Anterior cingulate cortex (tissue), 58 donors: ENCODE measurements at regions not wholly inside any gene's neighbourhood (a gene's known extent, or its start where the extent isn't known, plus 50 kb on each side); places are given as distances from the start of the nearest gene placed in this dataset.
"Not testable (repeated sequence)": the region's sequence is repeated elsewhere in the genome, so short reads cannot be mapped to it uniquely, and the experiment has no call there.

Experiments
- DNase-seq, 58 donors: peaks; one replicate each; lab custom pipeline; 2025; lab: John Stamatoyannopoulos, UW

- DNase-seq, result no peak
These were observed 1387.8 kb downstream of the OTOL1 start for GRCh38 chr3:162884373-162884772.

GRCh38 chr3:162892921-162893793 lies 1396.5 kb downstream of the OTOL1 start:
- no peak for DNase-seq

DNA sequence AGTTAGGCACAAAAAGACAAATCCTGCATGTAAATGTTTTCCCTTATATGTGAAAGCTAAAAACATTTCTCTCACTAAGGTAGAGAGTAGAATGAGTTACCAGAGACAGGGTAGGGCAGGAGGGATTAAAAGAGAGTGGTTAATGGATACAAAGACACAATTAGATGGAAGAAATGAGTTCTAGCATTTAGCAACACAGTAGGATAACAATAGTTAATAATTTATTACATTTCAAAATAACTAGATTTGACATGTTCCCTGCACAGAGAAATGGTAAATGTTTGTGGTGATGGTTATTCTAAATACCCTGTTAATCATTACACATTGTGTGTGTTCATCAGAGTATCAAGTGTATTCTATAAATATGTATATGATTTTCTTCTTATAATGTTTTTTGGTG lies 1400.7 kb downstream of the OTOL1 start:
- no peak for DNase-seq

DNA sequence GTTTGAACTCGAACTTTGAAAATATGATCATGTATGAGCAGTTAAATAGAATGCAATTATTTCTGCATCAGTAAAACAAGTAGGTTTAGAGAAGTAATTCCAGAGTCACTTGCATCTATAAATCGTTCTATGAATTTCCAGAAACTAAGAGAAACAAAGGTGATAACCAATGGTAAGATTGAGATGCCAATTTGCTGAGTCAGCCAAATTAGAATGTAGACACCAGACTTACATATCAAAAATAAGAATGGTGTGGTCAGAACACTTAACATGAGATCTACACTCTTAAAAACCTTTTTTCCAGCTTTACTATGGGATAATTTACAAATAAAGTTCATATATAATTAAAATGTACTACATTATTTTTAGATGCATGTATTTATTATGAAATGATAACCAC lies 1435.9 kb downstream of the OTOL1 start:
- DNase-seq, result no peak

DNA sequence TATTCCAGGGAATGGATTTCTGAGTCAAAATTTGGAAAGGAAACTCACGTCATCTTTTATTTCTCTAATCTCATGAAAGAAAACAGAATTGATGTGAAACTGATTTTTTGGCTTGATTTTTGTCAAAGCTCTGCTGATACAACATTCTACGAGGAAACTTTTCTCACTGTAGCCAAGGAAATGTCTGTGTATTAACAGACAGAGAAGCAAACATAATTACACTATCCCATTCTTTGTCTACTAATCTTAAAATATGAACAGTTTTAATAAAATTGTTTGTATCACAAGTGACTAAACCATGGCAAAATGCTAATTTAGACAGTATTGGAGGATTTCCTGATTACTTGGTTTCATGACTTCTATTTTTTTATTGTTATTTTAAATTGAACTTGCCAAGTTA lies 1437.0 kb downstream of the OTOL1 start:
- no peak for DNase-seq

- DNase-seq, result no peak
These were observed 1440.1 kb downstream of the OTOL1 start for GRCh38 chr3:162936706-162937105.

- no peak for DNase-seq
These were observed 1441.5 kb downstream of the OTOL1 start for GRCh38 chr3:162938083-162938482.

DNA sequence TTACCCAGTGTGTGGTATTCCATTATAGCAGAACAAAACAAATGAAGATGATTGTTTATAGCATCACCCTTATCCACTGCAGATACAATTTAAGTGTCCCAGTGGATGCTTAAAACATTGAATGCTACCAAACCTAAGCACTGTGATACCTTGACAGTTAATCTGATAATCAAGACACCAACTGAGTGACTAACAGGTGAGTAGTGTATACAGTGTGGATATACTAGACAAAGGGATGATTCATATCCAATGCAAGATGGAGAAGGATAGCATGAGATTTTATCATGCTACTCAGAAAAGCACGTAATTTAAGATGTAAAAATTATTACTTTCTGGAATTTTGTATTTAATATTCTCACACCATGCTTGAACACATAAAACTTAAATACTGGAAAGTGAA lies 1449.0 kb downstream of the OTOL1 start:
- no peak for DNase-seq

DNA sequence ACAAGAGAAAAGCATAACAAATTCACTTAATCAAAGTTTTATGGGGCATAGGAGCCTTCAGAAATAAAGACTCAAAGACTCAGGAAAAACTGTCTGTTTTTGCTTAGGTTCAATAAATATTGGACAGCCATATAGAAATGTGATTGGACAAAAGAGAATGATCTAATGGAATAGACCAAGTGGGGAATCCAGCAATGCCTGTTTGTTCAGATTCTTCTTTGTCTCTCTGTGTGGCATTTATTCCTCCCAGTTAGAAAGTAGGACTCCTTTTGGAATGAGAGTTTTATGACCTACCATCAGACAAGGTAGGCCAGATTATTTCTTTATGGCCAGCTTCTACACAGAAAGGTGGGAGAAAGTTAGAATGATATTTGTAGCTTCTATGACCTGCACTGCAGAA lies 1460.1 kb downstream of the OTOL1 start:
- no peak for DNase-seq

- DNase-seq, result no peak
These were observed 1463.7 kb downstream of the OTOL1 start for GRCh38 chr3:162960269-162960668.

GRCh38 chr3:162970292-162970691 lies 1473.7 kb downstream of the OTOL1 start:
- DNase-seq, result no peak

GRCh38 chr3:162971715-162972114 lies 1475.1 kb downstream of the OTOL1 start:
- DNase-seq, result no peak

DNA sequence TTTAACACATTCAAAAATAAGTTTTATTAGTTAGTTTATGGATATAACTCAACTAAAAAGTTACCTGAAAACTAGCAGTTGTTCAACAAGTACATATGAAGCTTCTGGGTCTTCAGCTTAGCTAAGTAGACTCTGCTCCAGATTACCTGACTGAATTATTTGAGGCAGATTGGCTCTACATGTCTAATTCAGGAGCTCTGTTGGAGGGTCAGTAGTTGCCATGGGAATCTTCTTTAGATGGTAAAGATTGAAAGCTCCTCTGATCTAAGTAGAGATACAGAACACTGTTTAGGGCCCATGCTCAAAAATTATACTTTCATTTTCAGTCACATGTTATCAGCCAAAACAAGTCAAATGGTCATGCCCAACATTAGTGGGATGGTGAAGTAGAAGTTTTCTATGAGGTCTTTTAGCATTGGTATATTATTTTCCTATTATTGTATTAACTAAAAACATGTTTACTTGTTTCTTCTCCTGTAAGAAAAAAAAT lies 1476.9 kb downstream of the OTOL1 start:
- DNase-seq, result no peak

DNA sequence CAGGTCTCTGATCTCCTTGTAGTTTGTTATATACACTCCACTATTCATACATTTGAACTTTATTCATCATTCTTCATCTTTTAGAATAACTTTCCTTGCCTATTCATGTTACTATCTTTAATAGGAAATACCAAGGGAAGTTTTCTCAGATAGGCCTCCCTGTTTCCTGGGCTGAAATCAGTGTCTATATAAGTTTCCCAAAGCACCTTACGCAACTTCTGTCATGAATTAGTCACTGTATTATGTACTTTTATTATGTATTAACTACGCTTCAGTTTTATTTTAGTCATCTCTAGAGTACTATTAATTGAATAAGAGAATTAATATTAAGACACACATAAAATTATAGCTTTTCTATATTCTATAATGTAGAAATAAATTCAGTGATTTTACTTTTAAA lies 1481.5 kb downstream of the OTOL1 start:
- no peak for DNase-seq

GRCh38 chr3:162984746-162985145 lies 1488.1 kb downstream of the OTOL1 start:
- DNase-seq, result no peak

DNA sequence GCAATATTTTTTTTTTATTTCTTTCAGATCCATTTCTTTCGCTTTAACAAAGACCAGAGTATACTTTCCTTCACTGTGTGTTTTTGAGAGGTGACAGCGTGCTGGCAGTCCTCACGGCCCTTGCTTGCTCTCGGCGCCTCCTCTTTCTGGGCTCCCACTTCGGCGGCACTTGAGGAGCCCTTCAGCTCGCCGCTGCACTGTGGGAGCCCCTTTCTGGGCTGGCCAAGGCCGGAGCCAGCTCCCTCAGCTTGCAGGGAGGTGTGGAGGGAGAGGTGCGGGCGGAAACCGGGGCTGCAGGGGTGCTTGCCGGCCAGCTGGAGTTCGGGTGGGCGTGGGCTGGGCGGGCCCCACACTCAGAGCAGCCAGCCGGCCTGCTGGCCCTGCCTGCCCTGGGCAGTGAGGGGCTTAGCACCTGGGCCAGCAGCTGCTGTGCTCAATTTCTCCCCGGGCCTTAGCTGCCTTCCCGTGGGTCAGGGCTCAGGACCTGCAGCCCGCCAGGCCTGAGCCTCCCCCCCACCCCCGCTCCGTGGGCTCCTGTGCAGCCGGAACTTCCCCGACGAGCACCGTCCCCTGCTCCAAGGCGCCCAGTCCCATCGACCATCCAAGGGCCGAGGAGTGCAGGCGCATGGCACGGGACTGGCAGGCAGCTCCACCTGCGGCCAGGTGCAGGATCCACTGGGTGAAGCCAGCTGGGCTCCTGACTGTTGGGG lies 1490.6 kb downstream of the OTOL1 start:
- DNase-seq, result not testable (repeated sequence)

GRCh38 chr3:162992741-162993140 lies 1496.1 kb downstream of the OTOL1 start:
- no peak for DNase-seq

- DNase-seq, result no peak
These were observed 1497.6 kb downstream of the OTOL1 start for GRCh38 chr3:162994165-162994564.

GRCh38 chr3:162996368-162996767 lies 1499.8 kb downstream of the OTOL1 start:
- no peak for DNase-seq

DNA sequence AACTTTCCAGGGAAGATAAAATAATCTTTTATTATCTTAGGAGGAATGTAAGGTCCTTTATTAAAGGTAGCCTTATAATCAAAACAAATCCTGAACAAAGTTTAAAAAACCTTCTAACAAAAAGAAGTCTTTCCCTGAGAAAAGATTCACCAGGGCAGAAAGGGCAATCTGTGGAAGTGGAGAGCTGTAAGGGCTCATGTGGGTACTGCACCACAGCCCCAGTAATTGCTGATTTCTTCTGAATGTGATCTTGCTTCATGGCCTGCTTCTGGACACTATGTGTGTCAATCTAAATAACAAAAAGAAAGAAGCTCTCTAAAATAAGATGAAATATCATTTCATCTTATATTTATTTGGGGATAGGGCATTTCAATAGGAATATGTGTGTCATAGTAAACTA lies 1501.6 kb downstream of the OTOL1 start:
- no peak for DNase-seq

GRCh38 chr3:163011596-163011995 lies 1515.0 kb downstream of the OTOL1 start:
- DNase-seq, result no peak

DNA sequence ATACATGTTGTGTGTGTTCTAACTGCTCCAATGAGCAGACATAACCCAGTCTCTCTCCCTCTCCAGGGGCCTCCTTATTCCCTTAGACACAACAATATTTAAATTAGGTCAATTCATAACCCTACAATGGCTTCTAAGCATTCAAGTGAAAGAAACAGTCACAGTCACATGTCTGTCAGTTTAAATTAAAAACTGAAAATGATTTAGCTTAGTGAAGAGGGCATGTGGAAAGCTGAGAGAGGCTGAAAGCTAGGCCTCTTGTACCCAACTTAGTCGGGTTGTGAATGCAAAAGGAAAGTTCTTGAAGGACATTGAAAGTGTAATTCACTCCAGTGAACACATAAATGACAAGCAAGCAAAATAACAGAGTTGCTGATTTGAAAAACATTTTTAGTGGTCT lies 1519.6 kb downstream of the OTOL1 start:
- no peak for DNase-seq
